Amniotic stem cell (primary cell): ENCODE measurements at regions not wholly inside any gene's neighbourhood (a gene's known extent, or its start where the extent isn't known, plus 50 kb on each side); places are given as distances from the start of the nearest gene placed in this dataset.
A peak's percentile ranks its signal among the peaks of the same experiment; 100 is the strongest.
"Not testable (repeated sequence)": the region's sequence is repeated elsewhere in the genome, so short reads cannot be mapped to it uniquely, and the experiment has no call there.

ENCODE experiments used
- DNase-seq: peaks from one replicate; lab custom pipeline; 2025; lab: John Stamatoyannopoulos, UW

- no peak for DNase-seq
Measured at GRCh38 chr4:171348090-171348489, 465.1 kb upstream of the GALNTL6 start.

GRCh38 chr4:171342646-171343045, 470.6 kb upstream of the GALNTL6 start:
- DNase-seq, result no peak

GRCh38 chr4:171340258-171340657, 472.9 kb upstream of the GALNTL6 start:
- no peak for DNase-seq

GRCh38 chr4:171334549-171334948, 478.7 kb upstream of the GALNTL6 start:
- no peak for DNase-seq

- DNase-seq, result no peak
Measured at GRCh38 chr4:171308661-171309060, 504.5 kb upstream of the GALNTL6 start.

GRCh38 chr4:171298048-171298718, 515.0 kb upstream of the GALNTL6 start:
- DNase-seq, result not testable (repeated sequence)

GRCh38 chr4:171288816-171289432, 524.3 kb upstream of the GALNTL6 start:
- DNase-seq, result no peak

- no peak for DNase-seq
Measured at GRCh38 chr4:171281359-171281758, 531.8 kb upstream of the GALNTL6 start.

- no peak for DNase-seq
Measured at GRCh38 chr4:171279131-171279530, 534.1 kb upstream of the GALNTL6 start.

- DNase-seq, result no peak
Measured at GRCh38 chr4:171266671-171267070, 546.5 kb upstream of the GALNTL6 start.

- no peak for DNase-seq
Measured at GRCh38 chr4:171265190-171265818, 547.9 kb upstream of the GALNTL6 start.

- DNase-seq, result no peak
Measured at GRCh38 chr4:171256223-171256622, 557.0 kb upstream of the GALNTL6 start.

GRCh38 chr4:171246948-171247347, 566.3 kb upstream of the GALNTL6 start:
- no peak for DNase-seq

- DNase-seq, result no peak
Measured at GRCh38 chr4:171242831-171243230, 570.4 kb upstream of the GALNTL6 start.

GRCh38 chr4:171239196-171239595, 574.0 kb upstream of the GALNTL6 start:
- no peak for DNase-seq

GRCh38 chr4:171235521-171235920, 577.7 kb upstream of the GALNTL6 start:
- DNase-seq, result no peak

- DNase-seq, result not testable (repeated sequence)
Measured at GRCh38 chr4:171229354-171229753, 583.9 kb upstream of the GALNTL6 start.

GRCh38 chr4:171221181-171221580, 592.0 kb upstream of the GALNTL6 start:
- no peak for DNase-seq

- peak; percentile 93 for DNase-seq
Measured at GRCh38 chr4:171203425-171203824, 609.8 kb upstream of the GALNTL6 start.

GRCh38 chr4:171202908-171203307, 610.3 kb upstream of the GALNTL6 start:
- DNase-seq, result no peak

GRCh38 chr4:171186700-171187099, 626.5 kb upstream of the GALNTL6 start:
- DNase-seq, result no peak

GRCh38 chr4:171181090-171181489, 632.1 kb upstream of the GALNTL6 start:
- no peak for DNase-seq

GRCh38 chr4:171170671-171171070, 642.5 kb upstream of the GALNTL6 start:
- no peak for DNase-seq
